ENCODE measurements at regions not wholly inside any gene's neighbourhood (a gene's known extent, or its start where the extent isn't known, plus 50 kb on each side); places are given as distances from the start of the nearest gene placed in this dataset.

- WGBS = 41% methylated on average over 13 of the region's 13 CpGs
Observed at GRCh38 chr18:8982416-8983183, 119.9 kb upstream of the NDUFV2 start.

DNA sequence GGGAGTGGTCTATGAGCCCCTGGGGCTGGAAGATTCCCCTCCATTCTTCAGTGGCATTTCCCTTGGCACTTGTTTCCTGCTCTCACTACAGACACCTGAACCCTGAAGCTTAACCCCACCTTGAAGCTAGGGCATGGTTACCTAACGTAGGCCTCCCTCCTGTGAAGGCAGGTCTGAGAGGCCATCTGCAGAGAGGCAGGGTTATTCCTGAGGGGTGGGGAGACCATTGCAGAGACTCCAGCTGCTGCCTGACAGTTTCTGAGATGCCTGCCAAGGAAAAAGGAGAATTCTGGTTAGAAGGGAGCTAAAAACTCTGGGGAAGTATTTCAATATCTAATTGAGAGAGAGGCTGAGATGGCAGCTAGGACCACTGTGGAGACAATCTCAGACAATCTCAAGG is 119.3 kb upstream of the NDUFV2 start:
- H3K27me3 ChIP-seq (replicated peaks; ENCODE audit: insufficient read depth) = no peaks in the 10 kb centered on the region
- WGBS = 91% methylated on average over 1 of the region's 1 CpG
- no peaks in the 10 kb centered on the region for H3K4me1 ChIP-seq (replicated peaks)
- TF ChIP-seq CTCF (IDR thresholded peaks at IDR 0.05) (no peak), POLR2AphosphoS5 (IDR thresholded peaks at IDR 0.05) (no peak), POLR2A (IDR thresholded peaks at IDR 0.05) (no peak)
- no peaks in the 10 kb centered on the region for H3K9me3 ChIP-seq
- intact Hi-C loops (cut with DNase I) = no loop called here
- H3K36me3 ChIP-seq = no peaks in the 10 kb centered on the region
- no peak overlapping the region for H3K27ac ChIP-seq
- no peak for DNase-seq (ENCODE audit: low spot score)
- H3K4me3 ChIP-seq = no peak overlapping the region

More at GRCh38 chr18:8982416-8983183, 119.9 kb upstream of the NDUFV2 start:
- Histone ChIP-seq H3K4me3 (no peak overlapping the region), H3K27ac (no peak overlapping the region), H3K4me1 (replicated peaks) (no peaks in the 10 kb centered on the region), H3K9me3 (no peaks in the 10 kb centered on the region), H3K36me3 (no peaks in the 10 kb centered on the region), H3K27me3 (replicated peaks; ENCODE audit: insufficient read depth) (no peaks in the 10 kb centered on the region)
- DNase-seq (ENCODE audit: low spot score) = peak; percentile 19
- TF ChIP-seq POLR2A (IDR thresholded peaks at IDR 0.05) = no peak
- TF ChIP-seq CTCF (IDR thresholded peaks at IDR 0.05) = peak in 1 of 4 experiments; percentile 41
- intact Hi-C loops (cut with DNase I) = no loop called here

- no peaks in the 10 kb centered on the region for H3K4me1 ChIP-seq (replicated peaks)
- no peak overlapping the region for H3K4me3 ChIP-seq
- no peaks in the 10 kb centered on the region for H3K36me3 ChIP-seq
- WGBS = 24% methylated on average over 4 of the region's 4 CpGs
- H3K27ac ChIP-seq = no peak overlapping the region
- peak; percentile 24 for DNase-seq (ENCODE audit: low spot score)
- no peaks in the 10 kb centered on the region for H3K9me3 ChIP-seq
- no peak for TF ChIP-seq POLR2A (IDR thresholded peaks at IDR 0.05)
- TF ChIP-seq CTCF (IDR thresholded peaks at IDR 0.05) = no peak
- TF ChIP-seq POLR2AphosphoS5 (IDR thresholded peaks at IDR 0.05) = no peak
- intact Hi-C loops (cut with DNase I) = no loop called here
- no peaks in the 10 kb centered on the region for H3K27me3 ChIP-seq (replicated peaks; ENCODE audit: insufficient read depth)
Observed at GRCh38 chr18:8984131-8984721, 118.3 kb upstream of the NDUFV2 start.

GRCh38 chr18:8987241-8987640 is 115.3 kb upstream of the NDUFV2 start:
- 65% methylated on average over 6 of the region's 6 CpGs for WGBS

More at GRCh38 chr18:8987241-8987640, 115.3 kb upstream of the NDUFV2 start:
- Histone ChIP-seq H3K4me1 (replicated peaks) (no peaks in the 10 kb centered on the region), H3K9me3 (no peaks in the 10 kb centered on the region), H3K36me3 (no peaks in the 10 kb centered on the region), H3K4me3 (no peak overlapping the region), H3K27ac (no peak overlapping the region), H3K27me3 (replicated peaks; ENCODE audit: insufficient read depth) (no peaks in the 10 kb centered on the region)
- TF ChIP-seq POLR2AphosphoS5 (IDR thresholded peaks at IDR 0.05) = no peak
- no peak for TF ChIP-seq CTCF (IDR thresholded peaks at IDR 0.05)
- no peak for TF ChIP-seq POLR2A (IDR thresholded peaks at IDR 0.05)
- DNase-seq (ENCODE audit: low spot score) = no peak
- intact Hi-C loops (cut with DNase I) = loop anchor here (2.0 kb wide), 1 partner anchor 290 kb away; no protein-coding TSS in a partner anchor

Measured in prostate gland (tissue), 2 donors.